ENCODE measurements at regions not wholly inside any gene's neighbourhood (a gene's known extent, or its start where the extent isn't known, plus 50 kb on each side); places are given as distances from the start of the nearest gene placed in this dataset.
"Not testable (repeated sequence)": the region's sequence is repeated elsewhere in the genome, so short reads cannot be mapped to it uniquely, and the experiment has no call there.

DNA sequence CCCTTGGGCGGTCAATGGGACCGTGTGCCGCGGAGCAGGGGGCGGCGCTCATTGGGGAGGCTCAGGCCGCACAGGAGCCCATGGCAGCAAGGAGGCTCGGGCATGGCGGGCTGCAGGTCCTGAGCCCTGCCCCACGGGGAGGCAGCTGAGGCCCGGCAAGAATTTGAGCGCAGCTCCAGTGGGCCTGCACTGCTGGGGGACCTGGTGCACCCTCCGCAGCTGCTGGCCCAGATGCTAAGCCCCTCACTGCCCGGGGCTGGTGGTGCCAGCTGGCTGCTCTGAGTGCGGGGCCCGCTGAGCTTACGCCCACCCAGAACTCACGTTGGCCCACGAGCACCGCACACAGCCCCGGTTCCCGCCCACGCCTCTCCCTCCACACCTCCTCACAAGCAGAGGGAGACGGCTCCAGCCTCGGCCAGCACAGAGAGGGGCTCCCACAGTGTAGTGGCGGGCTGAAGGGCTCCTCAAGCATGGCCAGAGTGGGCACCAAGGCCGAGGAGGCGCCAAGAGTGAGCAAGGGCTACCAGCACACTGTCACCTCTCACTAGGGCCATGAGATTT is 141.1 kb upstream of the OR13F1 start:
- no peaks in the 10 kb centered on the region for H3K4me1 ChIP-seq
- H3K36me3 ChIP-seq, result no peaks in the 10 kb centered on the region
- no peak overlapping the region for H3K27ac ChIP-seq
- in situ Hi-C loops (cut with MboI; ENCODE audit: low sequenced_read_pairs in 4 of 4), result no loop called here
- DNase-seq (no peak), ATAC-seq (no peak)
- intact Hi-C loops (cut with DNase I; ENCODE audit: low total_unique reads), result no loop called here
- H3K27me3 ChIP-seq, result no peaks in the 10 kb centered on the region
- H3K4me3 ChIP-seq, result no peak overlapping the region
- TF ChIP-seq, protein P1, sequence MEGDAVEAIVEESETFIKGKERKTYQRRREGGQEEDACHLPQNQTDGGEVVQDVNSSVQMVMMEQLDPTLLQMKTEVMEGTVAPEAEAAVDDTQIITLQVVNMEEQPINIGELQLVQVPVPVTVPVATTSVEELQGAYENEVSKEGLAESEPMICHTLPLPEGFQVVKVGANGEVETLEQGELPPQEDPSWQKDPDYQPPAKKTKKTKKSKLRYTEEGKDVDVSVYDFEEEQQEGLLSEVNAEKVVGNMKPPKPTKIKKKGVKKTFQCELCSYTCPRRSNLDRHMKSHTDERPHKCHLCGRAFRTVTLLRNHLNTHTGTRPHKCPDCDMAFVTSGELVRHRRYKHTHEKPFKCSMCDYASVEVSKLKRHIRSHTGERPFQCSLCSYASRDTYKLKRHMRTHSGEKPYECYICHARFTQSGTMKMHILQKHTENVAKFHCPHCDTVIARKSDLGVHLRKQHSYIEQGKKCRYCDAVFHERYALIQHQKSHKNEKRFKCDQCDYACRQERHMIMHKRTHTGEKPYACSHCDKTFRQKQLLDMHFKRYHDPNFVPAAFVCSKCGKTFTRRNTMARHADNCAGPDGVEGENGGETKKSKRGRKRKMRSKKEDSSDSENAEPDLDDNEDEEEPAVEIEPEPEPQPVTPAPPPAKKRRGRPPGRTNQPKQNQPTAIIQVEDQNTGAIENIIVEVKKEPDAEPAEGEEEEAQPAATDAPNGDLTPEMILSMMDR (IDR thresholded peaks at IDR 0.05 in 4 of 5, conservative IDR thresholded peaks at IDR 0.05 in 1 of 5), result no peak
- no peak for TF ChIP-seq POLR2A (IDR thresholded peaks at IDR 0.05)
- no peaks in the 10 kb centered on the region for H3K9me3 ChIP-seq

DNA sequence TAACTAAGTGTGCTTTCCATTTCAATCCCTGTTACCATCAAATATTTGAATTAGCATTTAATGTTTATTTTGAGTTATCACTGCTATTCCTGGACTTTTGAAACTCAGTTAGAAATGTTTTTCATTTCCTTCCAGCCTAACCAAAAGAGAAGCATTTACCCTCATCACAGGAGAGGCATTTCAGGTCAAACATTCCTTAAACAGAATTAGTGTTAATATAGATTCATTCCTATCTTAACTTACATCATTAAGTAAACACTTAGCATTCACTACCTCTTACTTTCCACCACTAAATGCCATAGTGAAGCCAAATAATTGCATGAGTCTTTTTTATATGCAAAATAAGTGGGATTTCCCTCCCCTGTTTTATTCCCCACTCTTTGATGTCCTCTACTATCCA is 136.6 kb upstream of the OR13F1 start:
- Histone ChIP-seq H3K4me1 (no peaks in the 10 kb centered on the region), H3K4me3 (no peak overlapping the region), H3K27ac (no peak overlapping the region), H3K9me3 (no peaks in the 10 kb centered on the region), H3K36me3 (no peaks in the 10 kb centered on the region), H3K27me3 (no peaks in the 10 kb centered on the region)
- intact Hi-C loops (cut with DNase I; ENCODE audit: low total_unique reads), result no loop called here
- in situ Hi-C loops (cut with MboI; ENCODE audit: low sequenced_read_pairs in 4 of 4), result no loop called here
- DNase-seq (no peak), ATAC-seq (no peak)
- no peak for TF ChIP-seq POLR2A (IDR thresholded peaks at IDR 0.05)
- TF ChIP-seq, protein P1 (IDR thresholded peaks at IDR 0.05 in 4 of 5, conservative IDR thresholded peaks at IDR 0.05 in 1 of 5), result no peak

DNA sequence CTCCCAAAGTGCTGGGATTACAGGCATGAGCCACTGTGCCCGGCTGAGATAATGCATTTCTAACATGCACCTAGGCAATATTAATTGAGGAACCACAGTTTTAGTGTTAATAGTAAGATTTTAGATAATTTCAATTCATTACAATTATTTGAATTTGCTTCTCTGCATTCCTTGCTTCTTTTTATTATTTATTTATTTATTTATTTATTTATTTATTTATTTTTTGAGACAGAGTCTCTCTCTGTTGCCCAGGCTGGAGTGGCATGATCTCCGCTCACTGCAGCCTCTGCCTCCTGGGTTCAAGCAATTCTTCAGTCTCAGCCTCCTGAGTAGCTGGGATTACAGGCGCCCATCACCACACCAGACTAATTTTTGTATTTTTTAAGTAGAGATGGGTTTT is 135.7 kb upstream of the OR13F1 start:
- H3K4me1 ChIP-seq; DNase-seq; H3K36me3 ChIP-seq; in situ Hi-C loops (cut with MboI; ENCODE audit: low sequenced_read_pairs in 4 of 4); H3K9me3 ChIP-seq; H3K27ac ChIP-seq; H3K4me3 ChIP-seq; H3K27me3 ChIP-seq; ATAC-seq; intact Hi-C loops (cut with DNase I; ENCODE audit: low total_unique reads): not testable (repeated sequence)

DNA sequence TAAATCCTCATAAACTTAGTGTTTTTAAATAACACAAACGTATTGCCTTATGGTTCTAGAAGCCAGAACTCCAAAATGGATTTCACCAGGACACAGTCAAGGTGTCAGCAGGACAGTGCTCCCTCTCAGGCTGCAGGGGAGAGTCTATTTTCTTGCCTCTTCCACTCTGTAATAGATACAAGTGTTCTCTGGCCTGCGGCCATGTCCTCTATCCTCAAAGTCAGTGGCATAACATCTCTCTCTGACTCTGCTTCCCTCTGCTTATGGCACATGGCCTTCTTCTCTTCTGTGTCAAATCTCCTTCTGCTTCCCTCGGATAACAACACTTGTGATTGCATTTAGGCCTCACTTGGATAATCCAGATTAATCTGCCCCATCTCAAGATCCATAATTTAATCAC is 129.4 kb upstream of the OR13F1 start:
- Histone ChIP-seq H3K27me3 (no peaks in the 10 kb centered on the region), H3K9me3 (no peaks in the 10 kb centered on the region), H3K4me1 (no peaks in the 10 kb centered on the region), H3K4me3 (no peak overlapping the region), H3K27ac (no peak overlapping the region), H3K36me3 (no peaks in the 10 kb centered on the region)
- TF ChIP-seq, protein P1 (IDR thresholded peaks at IDR 0.05 in 4 of 5, conservative IDR thresholded peaks at IDR 0.05 in 1 of 5), result no peak
- no peak for TF ChIP-seq POLR2A (IDR thresholded peaks at IDR 0.05)
- in situ Hi-C loops (cut with MboI; ENCODE audit: low sequenced_read_pairs in 4 of 4) (no loop called here), intact Hi-C loops (cut with DNase I; ENCODE audit: low total_unique reads) (no loop called here)
- ATAC-seq (no peak), DNase-seq (no peak)

DNA sequence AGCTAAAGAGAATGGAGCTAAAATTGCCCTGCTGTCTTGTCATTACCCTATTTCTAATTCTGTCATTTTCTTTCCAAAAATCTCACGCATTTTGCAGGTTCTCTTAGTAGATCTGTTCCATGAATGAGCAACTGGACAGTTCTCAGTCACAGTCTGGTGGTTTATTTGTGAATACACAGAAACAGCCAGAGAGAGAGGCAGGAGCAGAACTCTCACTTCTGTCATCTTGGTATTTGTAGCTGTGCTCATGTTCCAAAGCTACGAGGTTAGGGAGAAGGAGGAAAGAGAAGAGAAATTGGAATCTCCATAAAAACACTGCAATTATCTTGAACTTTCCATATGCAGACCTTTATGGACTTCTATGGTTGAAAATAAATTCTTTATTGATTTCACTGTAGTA is 118.0 kb upstream of the OR13F1 start:
- TF ChIP-seq POLR2A (IDR thresholded peaks at IDR 0.05), result no peak
- TF ChIP-seq, protein P1 (IDR thresholded peaks at IDR 0.05 in 4 of 5, conservative IDR thresholded peaks at IDR 0.05 in 1 of 5), result no peak
- no peak overlapping the region for H3K4me3 ChIP-seq
- in situ Hi-C loops (cut with MboI; ENCODE audit: low sequenced_read_pairs in 4 of 4), result no loop called here
- H3K27me3 ChIP-seq, result no peaks in the 10 kb centered on the region
- DNase-seq (no peak), ATAC-seq (no peak)
- H3K36me3 ChIP-seq, result no peaks in the 10 kb centered on the region
- no peaks in the 10 kb centered on the region for H3K4me1 ChIP-seq
- no peak overlapping the region for H3K27ac ChIP-seq
- intact Hi-C loops (cut with DNase I; ENCODE audit: low total_unique reads), result no loop called here
- no peaks in the 10 kb centered on the region for H3K9me3 ChIP-seq
